Activated T-helper 1 cell treated with anti-CD3 and anti-CD28 coated beads, Interleukin-2, amount 50 U/mL, for 16 hours (primary cell): ENCODE measurements at regions not wholly inside any gene's neighbourhood (a gene's known extent, or its start where the extent isn't known, plus 50 kb on each side); places are given as distances from the start of the nearest gene placed in this dataset.
"Not testable (repeated sequence)": the region's sequence is repeated elsewhere in the genome, so short reads cannot be mapped to it uniquely, and the experiment has no call there.

Source experiments
- DNase-seq, 2 donors: peaks; one replicate each; pipeline ENCODE4 v3.0.0-alpha.2; 2020; ENCODE audit warnings: low read depth in 1 of 2, low spot score in 1 of 2

DNA sequence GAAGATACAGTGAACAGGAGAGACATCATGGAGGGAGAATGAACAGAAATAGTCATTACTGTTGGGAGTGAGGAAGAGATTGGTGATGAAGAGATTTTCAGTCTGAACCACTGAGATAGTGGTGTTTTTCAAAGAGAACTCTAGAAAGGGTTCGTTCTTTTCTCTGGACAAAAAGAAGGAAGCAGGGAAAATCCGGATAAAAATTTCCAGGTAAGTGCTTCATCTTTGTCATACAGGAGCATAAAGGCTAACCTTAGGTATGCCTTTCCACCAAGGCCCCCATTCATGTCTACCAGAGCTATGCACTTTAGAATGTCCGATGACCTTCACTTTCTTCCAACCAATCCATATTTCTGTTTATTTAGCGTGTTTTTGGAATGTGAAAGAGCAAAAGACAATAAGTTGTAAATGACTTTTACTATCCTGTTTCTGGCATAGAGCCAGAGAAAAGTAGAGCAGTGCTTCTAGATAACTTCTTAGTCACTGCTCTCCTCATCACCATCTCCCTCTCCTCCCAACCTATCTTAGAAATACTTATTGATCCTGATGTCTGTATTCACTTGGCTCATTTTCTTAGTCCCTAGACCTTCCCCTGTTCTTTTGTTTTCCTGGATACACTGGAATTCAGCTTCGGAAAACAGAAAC is 116.5 kb downstream of the TTC6 start:
- DNase-seq = no peak

- not testable (repeated sequence) for DNase-seq
These were observed 117.0 kb downstream of the TTC6 start for GRCh38 chr14:37712476-37712860.

- DNase-seq = no peak
These were observed 117.6 kb downstream of the TTC6 start for GRCh38 chr14:37712976-37713431.

DNA sequence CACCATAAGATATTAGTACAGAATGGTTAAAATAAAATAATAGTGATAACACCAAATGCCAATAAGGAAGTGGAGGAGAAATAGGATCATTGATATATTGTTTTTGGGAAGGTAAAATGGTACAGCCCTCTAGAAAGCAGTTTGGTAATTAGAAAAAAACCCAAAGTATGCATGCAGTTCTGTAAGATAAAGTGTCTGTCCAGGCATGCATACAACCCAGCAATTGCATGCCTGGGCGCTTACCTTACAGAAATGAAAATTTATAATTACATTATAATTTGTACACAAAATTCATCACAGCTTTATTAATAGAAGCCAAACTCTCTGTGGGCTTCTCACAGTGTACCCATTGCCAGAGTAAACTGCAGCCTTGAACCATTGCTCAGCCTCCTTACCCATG is 124.7 kb downstream of the TTC6 start:
- DNase-seq = no peak

GRCh38 chr14:37721976-37722659 is 126.7 kb downstream of the TTC6 start:
- no peak for DNase-seq

DNA sequence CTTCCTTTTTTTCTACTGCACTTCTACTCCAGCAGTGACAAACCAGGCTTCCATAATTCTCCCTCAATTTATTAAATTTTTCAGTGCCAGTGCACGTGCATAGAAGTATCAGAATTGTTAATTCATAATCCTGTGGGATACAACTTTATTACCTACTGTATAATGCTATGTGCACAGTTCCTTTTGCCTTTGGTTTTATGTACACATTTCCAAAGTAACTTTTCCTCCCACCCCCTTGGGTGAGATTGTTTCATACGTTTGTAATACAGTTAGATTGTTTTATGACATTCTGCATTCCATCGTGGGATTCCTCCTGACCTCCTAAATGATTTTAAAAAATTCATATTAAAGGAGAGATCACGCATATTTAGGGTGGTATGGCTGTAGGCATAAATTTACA is 128.1 kb downstream of the TTC6 start:
- no peak for DNase-seq

GRCh38 chr14:37726708-37727107 is 131.3 kb downstream of the TTC6 start:
- DNase-seq = no peak

DNA sequence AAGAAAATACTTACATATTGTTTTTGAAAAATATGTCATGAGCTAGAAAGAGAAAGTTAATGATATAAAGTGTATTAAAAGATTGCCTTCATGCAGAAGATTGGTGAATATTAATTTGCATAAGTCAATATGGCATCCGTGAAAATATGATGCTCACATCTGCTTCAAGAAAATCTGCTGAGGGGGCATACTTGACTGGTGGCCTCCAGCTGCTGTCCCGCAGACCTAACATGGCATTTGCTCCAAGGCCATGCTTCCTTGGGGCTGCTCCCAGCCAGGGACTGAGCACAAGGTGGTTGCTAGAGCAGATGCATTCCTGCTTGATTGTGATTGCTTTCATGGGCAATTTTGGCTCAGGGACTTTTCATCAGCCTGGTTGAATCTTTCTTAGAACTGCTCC is 133.8 kb downstream of the TTC6 start:
- DNase-seq = no peak

DNA sequence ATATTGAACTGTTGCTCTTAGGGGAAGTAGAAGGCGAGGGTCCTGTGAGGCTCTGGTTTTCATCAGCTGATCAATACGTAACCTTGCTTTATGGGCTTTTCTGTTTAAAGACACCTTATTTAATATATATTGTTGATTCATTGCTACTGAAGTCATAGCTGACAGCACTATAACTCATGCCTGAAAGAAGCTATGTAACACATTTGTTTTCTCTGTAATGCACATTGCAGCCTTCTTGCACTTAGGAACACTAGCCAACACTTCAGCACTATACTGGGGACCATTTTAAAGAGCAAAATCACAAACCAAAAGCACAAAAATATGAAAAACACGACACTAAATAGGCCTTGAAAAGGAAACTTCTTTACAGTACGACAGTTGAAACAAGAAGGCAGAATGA is 135.7 kb downstream of the TTC6 start:
- DNase-seq = no peak

- no peak for DNase-seq
These were observed 150.2 kb downstream of the TTC6 start for GRCh38 chr14:37745657-37746056.

DNA sequence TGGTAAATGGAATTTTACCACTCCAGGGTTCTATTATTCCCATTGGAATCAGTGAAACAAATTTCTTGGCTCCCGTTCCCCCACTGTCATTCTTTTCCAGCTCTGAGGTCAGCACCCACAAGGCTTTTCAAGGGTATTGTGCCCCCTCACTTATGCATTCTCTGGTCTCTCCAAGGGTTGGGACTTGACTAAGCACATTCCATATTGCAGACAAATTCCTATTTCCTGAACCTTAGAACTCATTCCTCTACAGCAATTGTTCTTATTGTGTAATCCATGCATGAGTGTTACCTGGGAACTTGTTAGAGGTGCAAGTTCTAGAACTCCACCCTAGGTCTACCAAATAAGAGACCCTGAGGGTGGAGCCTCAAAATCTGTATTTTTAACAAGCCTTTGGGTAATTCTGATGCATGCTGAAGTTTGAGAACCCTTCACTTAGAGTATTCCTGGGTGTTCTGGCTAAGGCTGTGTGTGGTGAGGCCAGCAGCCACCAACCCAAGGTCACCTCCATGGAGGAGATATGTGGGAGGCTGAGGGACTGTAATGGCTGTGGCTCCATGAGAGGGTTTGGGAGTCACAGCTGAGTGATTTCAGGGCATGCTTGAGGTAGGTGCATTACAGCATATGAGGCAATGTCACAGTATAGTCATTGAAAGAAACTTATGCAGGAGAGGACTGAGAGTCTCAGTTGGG is 150.9 kb downstream of the TTC6 start:
- DNase-seq = no peak

GRCh38 chr14:37753459-37753858 is 158.0 kb downstream of the TTC6 start:
- no peak for DNase-seq

DNA sequence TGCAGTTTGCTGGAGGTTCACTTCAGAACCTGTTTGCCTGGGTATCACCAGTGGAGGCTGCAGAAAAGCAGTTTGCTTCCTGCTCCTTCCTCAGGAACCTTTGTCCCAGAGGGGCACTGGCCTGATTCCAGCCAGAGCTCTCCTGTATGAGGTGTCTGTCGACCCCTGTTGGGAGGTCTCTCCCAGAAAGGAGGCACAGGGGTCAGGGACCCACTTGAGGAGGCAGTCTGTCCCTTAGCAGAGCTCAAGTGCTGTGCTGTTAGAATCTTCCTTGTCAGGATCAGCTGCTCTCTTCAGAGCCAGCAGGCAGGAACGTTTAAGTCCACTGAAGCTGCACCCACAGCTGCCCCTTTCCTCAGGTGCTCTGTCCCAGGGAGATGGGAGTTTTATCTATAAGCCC is 164.8 kb downstream of the TTC6 start:
- DNase-seq = not testable (repeated sequence)

DNA sequence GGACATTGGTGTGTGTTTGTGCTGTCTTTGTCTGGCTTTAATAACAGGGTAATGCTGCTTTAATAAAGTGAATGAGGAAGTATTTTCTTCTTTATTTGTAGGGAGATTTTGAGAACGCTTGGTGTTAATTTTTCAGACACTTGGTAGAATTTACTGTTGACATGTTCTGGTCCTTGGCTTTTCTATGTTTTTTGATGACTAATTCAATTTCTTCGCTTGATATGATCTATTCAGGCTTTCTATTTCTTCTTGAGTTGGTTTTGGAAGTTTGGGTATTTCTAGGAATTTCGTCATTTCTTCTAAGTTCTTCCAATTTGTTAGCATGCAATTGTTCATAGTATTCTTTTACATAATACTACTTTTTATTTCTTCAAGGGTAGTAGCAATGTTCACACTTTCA is 167.8 kb downstream of the TTC6 start:
- DNase-seq = no peak

- not testable (repeated sequence) for DNase-seq
These were observed 176.9 kb downstream of the TTC6 start for GRCh38 chr14:37772283-37772682.

DNA sequence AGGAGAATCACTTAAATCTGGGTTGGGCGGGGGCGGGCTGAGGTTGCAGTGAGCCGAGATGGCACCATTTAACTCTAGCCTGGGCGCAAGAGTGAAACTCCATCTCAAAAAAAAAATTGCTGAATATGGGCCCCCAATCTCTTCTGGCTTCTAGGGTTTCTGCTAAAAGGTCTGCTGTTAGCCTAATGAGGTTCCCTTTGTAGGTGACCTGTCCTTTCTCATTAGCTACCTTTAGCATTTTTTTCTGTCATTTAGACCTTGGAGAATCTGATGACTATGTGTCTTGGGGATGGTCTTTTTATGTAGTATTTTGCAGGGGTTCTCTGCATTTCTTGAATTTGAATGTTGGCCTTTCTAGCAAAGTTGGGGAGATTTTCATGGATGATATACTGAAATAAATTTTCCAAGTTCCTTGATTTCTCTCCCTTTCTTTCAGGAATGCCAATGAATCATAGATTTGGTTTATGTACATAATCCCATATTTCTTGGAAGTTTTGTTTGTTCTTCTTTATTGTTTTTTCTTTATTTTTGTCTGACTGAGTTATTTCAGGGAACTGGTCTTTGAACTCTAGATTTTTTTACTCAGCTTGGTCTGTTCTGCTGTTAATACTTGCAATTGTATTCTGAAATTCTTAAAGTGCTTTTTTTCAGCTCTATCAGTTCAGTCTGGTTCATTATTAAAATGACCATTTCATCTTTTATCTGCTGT is 181.5 kb downstream of the TTC6 start:
- no peak for DNase-seq

GRCh38 chr14:37778135-37778943 is 182.9 kb downstream of the TTC6 start:
- DNase-seq = no peak

GRCh38 chr14:37779480-37779879 is 184.1 kb downstream of the TTC6 start:
- DNase-seq = no peak

DNA sequence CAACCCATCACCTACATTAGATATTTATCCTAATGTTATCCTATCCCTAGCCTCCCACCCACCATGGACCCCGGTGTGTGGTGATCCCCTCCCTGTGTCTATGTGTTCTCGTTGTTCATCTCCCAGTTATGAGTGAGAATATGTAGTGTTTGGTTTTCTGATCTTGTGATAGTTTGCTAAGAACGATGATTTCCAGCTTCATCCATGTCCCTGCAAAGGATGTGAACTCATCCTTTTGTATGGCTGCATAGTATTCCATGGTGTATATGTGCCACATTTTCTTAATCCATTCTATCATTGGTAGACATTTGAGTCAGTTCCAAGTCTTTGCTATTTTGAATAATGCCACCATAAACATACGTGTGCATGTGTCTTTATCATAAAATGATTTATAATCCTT is 185.3 kb downstream of the TTC6 start:
- not testable (repeated sequence) for DNase-seq

GRCh38 chr14:37784203-37784826 is 188.9 kb downstream of the TTC6 start:
- not testable (repeated sequence) for DNase-seq
